Colonic mucosa (tissue), 4 donors: ENCODE measurements at regions not wholly inside any gene's neighbourhood (a gene's known extent, or its start where the extent isn't known, plus 50 kb on each side); places are given as distances from the start of the nearest gene placed in this dataset.

ENCODE experiments used
- DNase-seq: peaks from one replicate; pipeline ENCODE4 v3.0.0-alpha.2; 2020
- H3K27ac ChIP-seq: fragments of 200-600 bp; one replicate; pipeline ENCODE4 v1.8.0; 2021
- H3K27me3 ChIP-seq: fragments of 200-600 bp; one replicate; pipeline ENCODE4 v1.8.0; 2021
- H3K36me3 ChIP-seq: fragments of 200-600 bp; one replicate; pipeline ENCODE4 v1.8.0; 2021
- H3K4me1 ChIP-seq: fragments of 200-600 bp; one replicate; pipeline ENCODE4 v1.8.0; 2021; ENCODE audit warnings: mild to moderate bottlenecking
- H3K4me3 ChIP-seq: fragments of 200-600 bp; one replicate; pipeline ENCODE4 v1.8.0; 2021
- H3K9ac ChIP-seq, 2 donors: one replicate each; pipeline ENCODE4 v1.7.0; 2013; ENCODE audit warnings: control low read depth in 2 of 2, low read depth in 2 of 2, low read length in 2 of 2
- H3K9me3 ChIP-seq: fragments of 200-600 bp; one replicate; pipeline ENCODE4 v1.8.0; 2021
- intact Hi-C: fragments of 100-400 bp; cut with DNase I; formaldehyde crosslinking; loops from one replicate; pipeline ENCODE4 v1.14.1; 2022
- TF ChIP-seq, protein P1 (sequence below): fragments of 200-600 bp; IDR thresholded peaks from one replicate; pipeline ENCODE4 v1.8.0; 2022; ENCODE audit warnings: antibody characterized with exemption, mild to moderate bottlenecking
- donor health status: healthy.
- donor health status: DM: no; HTN: no; CAD: no.
- donor health status: DM: no; HTN: no; CAD: no.

DNA sequence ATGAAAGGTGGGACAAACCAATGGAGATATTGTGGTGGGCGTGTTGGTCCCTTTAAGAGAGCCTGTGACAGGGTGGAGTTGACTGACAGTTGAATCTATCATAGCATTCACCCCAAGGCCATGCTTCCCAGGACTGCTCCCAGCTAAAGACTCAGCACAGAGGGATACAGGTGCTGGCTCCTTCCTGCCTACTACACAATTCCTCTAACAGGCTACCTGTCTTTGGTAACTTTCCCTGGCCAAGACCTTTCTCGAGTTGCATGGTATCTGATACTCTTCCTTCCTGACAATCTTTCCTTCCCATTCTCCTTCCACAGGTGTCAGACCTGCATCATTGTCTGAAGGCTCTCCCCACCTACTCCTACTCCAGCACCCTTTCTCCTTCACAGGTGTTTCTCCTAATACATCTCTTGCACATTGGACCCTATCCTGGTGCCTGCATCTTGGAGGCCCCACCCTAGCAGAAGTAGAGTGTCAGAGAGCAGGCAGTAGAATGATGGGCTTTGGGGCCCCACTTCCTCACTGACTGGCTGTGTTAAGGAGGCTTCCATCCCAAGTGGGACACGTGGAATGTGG lies 120.7 kb upstream of the ALDH1B1 start:
- intact Hi-C loops, result no loop called here
- TF ChIP-seq, protein P1, sequence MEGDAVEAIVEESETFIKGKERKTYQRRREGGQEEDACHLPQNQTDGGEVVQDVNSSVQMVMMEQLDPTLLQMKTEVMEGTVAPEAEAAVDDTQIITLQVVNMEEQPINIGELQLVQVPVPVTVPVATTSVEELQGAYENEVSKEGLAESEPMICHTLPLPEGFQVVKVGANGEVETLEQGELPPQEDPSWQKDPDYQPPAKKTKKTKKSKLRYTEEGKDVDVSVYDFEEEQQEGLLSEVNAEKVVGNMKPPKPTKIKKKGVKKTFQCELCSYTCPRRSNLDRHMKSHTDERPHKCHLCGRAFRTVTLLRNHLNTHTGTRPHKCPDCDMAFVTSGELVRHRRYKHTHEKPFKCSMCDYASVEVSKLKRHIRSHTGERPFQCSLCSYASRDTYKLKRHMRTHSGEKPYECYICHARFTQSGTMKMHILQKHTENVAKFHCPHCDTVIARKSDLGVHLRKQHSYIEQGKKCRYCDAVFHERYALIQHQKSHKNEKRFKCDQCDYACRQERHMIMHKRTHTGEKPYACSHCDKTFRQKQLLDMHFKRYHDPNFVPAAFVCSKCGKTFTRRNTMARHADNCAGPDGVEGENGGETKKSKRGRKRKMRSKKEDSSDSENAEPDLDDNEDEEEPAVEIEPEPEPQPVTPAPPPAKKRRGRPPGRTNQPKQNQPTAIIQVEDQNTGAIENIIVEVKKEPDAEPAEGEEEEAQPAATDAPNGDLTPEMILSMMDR, result no peak
- no peak overlapping the region for H3K27ac ChIP-seq
- H3K9ac ChIP-seq, result no peak overlapping the region
- H3K4me3 ChIP-seq, result no peak overlapping the region
- H3K27me3 ChIP-seq, result no peaks in the 10 kb centered on the region
- H3K4me1 ChIP-seq, result no peaks in the 10 kb centered on the region
- no peaks in the 10 kb centered on the region for H3K36me3 ChIP-seq
- H3K9me3 ChIP-seq, result no peaks in the 10 kb centered on the region
- no peak for DNase-seq

DNA sequence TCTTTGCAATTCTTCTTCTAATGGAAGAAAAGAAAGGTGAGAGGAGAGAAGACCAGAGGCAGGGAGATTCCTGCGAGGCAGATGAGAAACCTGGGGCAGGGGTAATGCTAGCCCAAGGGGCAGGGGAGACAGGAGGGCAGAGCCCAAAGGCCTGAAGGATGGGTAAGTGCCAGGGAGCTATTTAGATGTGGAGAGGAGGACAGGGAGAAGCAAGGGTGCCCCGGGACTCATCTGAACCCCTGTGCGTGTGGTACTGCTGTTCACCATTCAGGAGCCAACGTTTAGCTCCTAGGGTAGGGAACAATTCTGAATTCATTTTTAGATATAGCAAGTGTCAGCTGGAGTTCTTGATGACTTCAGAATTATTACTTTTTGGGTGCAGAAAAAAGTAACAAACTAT lies 122.7 kb upstream of the ALDH1B1 start:
- Histone ChIP-seq H3K4me3 (no peak overlapping the region), H3K9me3 (no peaks in the 10 kb centered on the region), H3K27ac (no peak overlapping the region), H3K4me1 (no peaks in the 10 kb centered on the region), H3K27me3 (no peaks in the 10 kb centered on the region), H3K36me3 (no peaks in the 10 kb centered on the region), H3K9ac (no peak overlapping the region)
- DNase-seq, result no peak
- TF ChIP-seq, protein P1, result no peak
- intact Hi-C loops, result no loop called here

DNA sequence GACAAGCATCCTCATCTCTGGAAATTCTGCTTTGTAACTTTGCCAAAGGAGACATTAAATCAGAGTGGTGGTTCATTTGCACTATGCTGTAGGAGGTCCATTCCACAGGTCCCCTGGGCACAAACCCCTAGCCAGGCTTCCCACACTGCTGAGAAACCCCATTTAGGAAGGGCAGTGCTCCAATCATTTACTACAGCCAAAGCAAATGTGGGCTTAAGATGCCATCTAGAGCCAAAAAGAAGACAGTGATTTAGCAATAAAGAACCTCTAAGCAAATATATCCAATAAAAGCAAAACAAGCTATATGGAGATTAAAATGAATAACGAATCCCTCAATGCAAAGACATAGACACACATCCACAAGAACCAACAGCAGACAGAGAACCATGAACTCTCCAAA lies 129.0 kb upstream of the ALDH1B1 start:
- H3K9me3 ChIP-seq, result no peaks in the 10 kb centered on the region
- no peaks in the 10 kb centered on the region for H3K4me1 ChIP-seq
- H3K27ac ChIP-seq, result no peak overlapping the region
- no peaks in the 10 kb centered on the region for H3K36me3 ChIP-seq
- DNase-seq, result no peak
- H3K27me3 ChIP-seq, result no peaks in the 10 kb centered on the region
- intact Hi-C loops, result no loop called here
- H3K4me3 ChIP-seq, result no peak overlapping the region
- TF ChIP-seq, protein P1, result no peak
- H3K9ac ChIP-seq, result no peak overlapping the region

DNA sequence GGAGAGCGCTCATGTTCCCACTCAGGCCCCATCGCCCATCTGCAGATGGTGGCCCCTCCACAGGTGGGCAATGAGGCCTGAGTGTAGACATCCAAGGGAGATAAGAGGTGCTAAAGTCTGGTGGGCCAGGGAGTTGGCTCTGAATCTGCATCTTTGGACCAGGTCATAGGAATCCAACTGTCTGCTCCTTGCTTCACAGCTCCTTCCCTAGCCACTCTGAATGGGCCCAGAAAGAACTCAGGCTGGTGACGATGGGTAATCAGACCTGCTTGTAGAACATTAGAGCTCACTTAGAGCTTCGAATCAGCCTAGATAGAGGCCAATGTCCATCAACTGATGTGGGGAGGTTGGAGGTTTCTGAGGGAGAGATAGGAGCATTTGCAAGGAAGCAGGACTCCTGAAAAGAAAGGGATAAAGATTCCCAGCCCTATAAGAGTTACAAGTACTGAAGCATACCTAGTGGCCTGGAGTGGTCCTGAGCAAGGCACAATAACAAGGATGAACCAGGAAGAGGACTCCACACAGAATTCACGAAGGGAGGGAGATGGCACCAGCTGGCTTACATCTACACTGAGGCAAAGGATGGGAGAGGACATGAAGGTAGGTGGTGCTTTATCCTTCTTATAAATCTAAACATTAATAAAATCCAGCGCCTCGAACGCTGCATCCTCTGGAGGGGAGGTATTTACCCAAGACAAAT lies 132.8 kb upstream of the ALDH1B1 start:
- H3K4me3 ChIP-seq, result no peak overlapping the region
- no peak overlapping the region for H3K27ac ChIP-seq
- H3K9me3 ChIP-seq, result no peaks in the 10 kb centered on the region
- TF ChIP-seq, protein P1, result no peak
- no peaks in the 10 kb centered on the region for H3K27me3 ChIP-seq
- intact Hi-C loops, result no loop called here
- H3K36me3 ChIP-seq, result no peaks in the 10 kb centered on the region
- H3K4me1 ChIP-seq, result no peaks in the 10 kb centered on the region
- no peak for DNase-seq
- no peak overlapping the region for H3K9ac ChIP-seq

DNA sequence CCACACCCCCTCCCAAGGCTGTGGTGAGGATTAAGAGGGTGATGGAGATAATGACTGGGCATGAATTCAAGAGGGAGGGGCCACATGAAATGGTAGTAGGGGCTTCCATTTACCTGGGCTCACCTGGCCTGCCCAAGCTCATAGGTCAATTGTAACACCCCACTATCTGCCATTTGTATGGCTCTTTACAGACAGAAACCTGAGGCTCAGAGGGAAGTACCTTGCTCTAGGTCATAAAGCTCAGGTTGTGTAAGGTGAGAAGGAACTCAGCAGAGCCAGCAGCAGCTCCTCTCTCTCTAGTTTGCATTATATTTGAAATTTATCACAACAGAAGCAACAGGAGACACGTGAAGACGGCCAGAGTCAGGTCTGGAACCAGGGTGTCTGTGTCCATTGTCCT lies 133.4 kb upstream of the ALDH1B1 start:
- intact Hi-C loops, result no loop called here
- TF ChIP-seq, protein P1, result no peak
- DNase-seq, result no peak
- Histone ChIP-seq H3K27ac (no peak overlapping the region), H3K4me1 (no peaks in the 10 kb centered on the region), H3K27me3 (no peaks in the 10 kb centered on the region), H3K9me3 (no peaks in the 10 kb centered on the region), H3K9ac (no peak overlapping the region), H3K4me3 (no peak overlapping the region), H3K36me3 (no peaks in the 10 kb centered on the region)
